HFFc6 (cell line): ENCODE measurements at regions not wholly inside any gene's neighbourhood (a gene's known extent, or its start where the extent isn't known, plus 50 kb on each side); places are given as distances from the start of the nearest gene placed in this dataset.

Experiments
- DNase-seq: peaks from one replicate; pipeline ENCODE4 v3.0.0-alpha.2; 2018
- H3K27ac Mint-ChIP-seq: 2 replicates; pipeline ENCODE4 v1.8.0; 2020; ENCODE audit warnings: mild to moderate bottlenecking, mixed read lengths
- H3K27me3 Mint-ChIP-seq: 2 replicates; pipeline ENCODE4 v1.8.0; 2021; ENCODE audit warnings: mild to moderate bottlenecking, moderate library complexity, mixed read lengths; ENCODE audit not compliant: insufficient read depth
- H3K36me3 Mint-ChIP-seq: 2 replicates; pipeline ENCODE4 v1.8.0; 2021; ENCODE audit warnings: low read depth, mixed read lengths
- H3K4me1 Mint-ChIP-seq: 2 replicates; pipeline ENCODE4 v1.8.0; 2020; ENCODE audit warnings: low read depth, mixed read lengths
- H3K4me3 Mint-ChIP-seq: 2 replicates; pipeline ENCODE4 v1.8.0; 2020; ENCODE audit warnings: mild to moderate bottlenecking, moderate library complexity, mixed read lengths
- H3K9me3 Mint-ChIP-seq: 2 replicates; pipeline ENCODE4 v1.8.0; 2020; ENCODE audit warnings: mild to moderate bottlenecking, mixed read lengths
- CTCF ChIP-seq: fragments of 200-600 bp; sonication (generic); IDR thresholded peaks from 2 replicates; pipeline ENCODE4 v1.5.0; 2021; ENCODE audit warnings: antibody characterized with exemption, mild to moderate bottlenecking

GRCh38 chr4:57926311-57926710 is 816.1 kb upstream of the IGFBP7 start:
- no peak for DNase-seq
- no peak overlapping the region for H3K27ac Mint-ChIP-seq
- no peaks in the 10 kb centered on the region for H3K36me3 Mint-ChIP-seq

GRCh38 chr4:57924951-57925350 is 814.8 kb upstream of the IGFBP7 start:
- no peaks in the 10 kb centered on the region for H3K27me3 Mint-ChIP-seq
- peaks cover 17% of the 10 kb centered on the region for H3K9me3 Mint-ChIP-seq
- H3K4me3 Mint-ChIP-seq = no peak overlapping the region
- no peaks in the 10 kb centered on the region for H3K4me1 Mint-ChIP-seq
- no peak overlapping the region for H3K27ac Mint-ChIP-seq
- no peak for DNase-seq
- TF ChIP-seq CTCF = no peak
- no peaks in the 10 kb centered on the region for H3K36me3 Mint-ChIP-seq

More at GRCh38 chr4:57926311-57926710, 816.1 kb upstream of the IGFBP7 start:
- no peak for TF ChIP-seq CTCF
- no peaks in the 10 kb centered on the region for H3K27me3 Mint-ChIP-seq
- H3K4me3 Mint-ChIP-seq = no peak overlapping the region
- H3K4me1 Mint-ChIP-seq = no peaks in the 10 kb centered on the region
- H3K9me3 Mint-ChIP-seq = peaks cover 18% of the 10 kb centered on the region

- no peak for TF ChIP-seq CTCF
- H3K36me3 Mint-ChIP-seq = no peaks in the 10 kb centered on the region; the same call in 1 of the 2 replicates
- DNase-seq = no peak
- H3K4me1 Mint-ChIP-seq = no peaks in the 10 kb centered on the region
- H3K27me3 Mint-ChIP-seq = no peaks in the 10 kb centered on the region
- H3K4me3 Mint-ChIP-seq = no peak overlapping the region
- H3K9me3 Mint-ChIP-seq = peaks cover 17% of the 10 kb centered on the region
- no peak overlapping the region for H3K27ac Mint-ChIP-seq
Observed at GRCh38 chr4:57916479-57916878, 806.3 kb upstream of the IGFBP7 start.

DNA sequence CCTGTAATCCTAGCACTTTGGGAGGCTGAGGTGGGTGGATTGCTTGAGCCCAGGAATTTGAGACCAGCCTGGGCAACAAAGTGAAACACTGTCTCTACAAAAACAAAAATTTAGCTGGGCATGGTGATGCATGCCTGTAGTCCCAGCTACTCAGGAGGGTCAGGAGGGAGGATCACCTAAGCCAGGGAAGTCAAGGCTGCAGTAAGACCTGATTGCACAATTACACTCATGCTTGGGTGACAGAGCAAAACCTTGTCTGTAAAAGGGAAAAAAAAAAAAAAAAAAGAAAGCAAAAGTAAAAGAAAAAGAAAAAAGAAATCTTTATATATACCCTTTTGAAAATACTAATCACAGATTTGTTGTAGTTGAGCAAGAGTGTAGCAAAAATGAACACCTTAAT is 801.0 kb upstream of the IGFBP7 start:
- no peaks in the 10 kb centered on the region for H3K36me3 Mint-ChIP-seq
- H3K27me3 Mint-ChIP-seq = no peaks in the 10 kb centered on the region
- TF ChIP-seq CTCF = no peak
- DNase-seq = no peak
- no peaks in the 10 kb centered on the region for H3K4me1 Mint-ChIP-seq
- no peak overlapping the region for H3K27ac Mint-ChIP-seq
- no peak overlapping the region for H3K4me3 Mint-ChIP-seq
- peaks cover 13% of the 10 kb centered on the region for H3K9me3 Mint-ChIP-seq

DNA sequence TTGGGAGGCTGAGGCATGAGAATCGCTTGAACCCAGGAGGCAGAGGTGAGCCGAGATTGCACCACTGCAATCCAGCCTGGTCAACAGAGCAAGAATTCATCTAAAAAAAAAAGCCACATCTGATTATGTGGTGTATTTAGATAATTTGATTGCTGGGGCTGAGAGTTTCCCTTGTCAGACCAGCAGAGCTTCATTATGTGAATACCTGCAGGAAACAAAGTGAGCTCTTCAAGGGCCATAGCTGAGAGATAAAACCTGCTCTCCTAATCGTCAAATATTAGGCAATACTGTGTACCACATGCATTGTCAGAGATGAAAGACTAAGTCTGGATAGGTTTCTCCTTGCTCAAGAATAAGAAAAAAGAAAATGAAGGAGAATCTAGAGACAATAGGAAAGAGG is 800.0 kb upstream of the IGFBP7 start:
- Mint-ChIP-seq H3K9me3 (peaks cover 13% of the 10 kb centered on the region), H3K4me3 (no peak overlapping the region), H3K4me1 (no peaks in the 10 kb centered on the region), H3K36me3 (no peaks in the 10 kb centered on the region), H3K27me3 (no peaks in the 10 kb centered on the region), H3K27ac (no peak overlapping the region)
- TF ChIP-seq CTCF = no peak
- DNase-seq = no peak

GRCh38 chr4:57905965-57906364 is 795.8 kb upstream of the IGFBP7 start:
- no peak for DNase-seq
- no peak overlapping the region for H3K27ac Mint-ChIP-seq
- no peaks in the 10 kb centered on the region; the same call in none of the 2 replicates for H3K9me3 Mint-ChIP-seq
- no peaks in the 10 kb centered on the region for H3K4me1 Mint-ChIP-seq
- no peak for TF ChIP-seq CTCF
- H3K4me3 Mint-ChIP-seq = no peak overlapping the region
- no peaks in the 10 kb centered on the region for H3K36me3 Mint-ChIP-seq
- no peaks in the 10 kb centered on the region for H3K27me3 Mint-ChIP-seq
